Liver (tissue), 8 donors: ENCODE measurements at regions not wholly inside any gene's neighbourhood (a gene's known extent, or its start where the extent isn't known, plus 50 kb on each side); places are given as distances from the start of the nearest gene placed in this dataset.

Source experiments
- DNase-seq: peaks from one replicate; pipeline ENCODE4 v3.0.0-alpha.2; 2017; ENCODE audit warnings: low spot score
- H3K27ac ChIP-seq, 2 donors: one replicate each; pipeline ENCODE4 v1.7.0; 2013; ENCODE audit warnings: inconsistent platforms in 2 of 2, low read length in 2 of 2, control low read depth in 1 of 2, low read depth in 1 of 2, mild to moderate bottlenecking in 1 of 2
- H3K27me3 ChIP-seq, 4 donors: one replicate each; pipeline versions ENCODE4 v1.6.1 to v1.7.0; 2013; ENCODE audit warnings: low read length in 3 of 4, inconsistent platforms in 1 of 4, mild to moderate bottlenecking in 1 of 4, moderate library complexity in 1 of 4; ENCODE audit not compliant: control insufficient read depth in 4 of 4, insufficient read depth in 4 of 4
- H3K36me3 ChIP-seq, 4 donors: one replicate each; pipeline versions ENCODE4 v1.6.1 to v1.7.0; 2013; ENCODE audit warnings: low read length in 3 of 4, mild to moderate bottlenecking in 3 of 4, low read depth in 1 of 4, moderate library complexity in 1 of 4; ENCODE audit not compliant: control insufficient read depth in 4 of 4, insufficient read depth in 3 of 4
- H3K4me1 ChIP-seq, 4 donors: one replicate each; pipeline versions ENCODE4 v1.6.1 to v1.7.0; 2013; ENCODE audit warnings: low read length in 3 of 4, mild to moderate bottlenecking in 3 of 4, moderate library complexity in 1 of 4; ENCODE audit not compliant: control insufficient read depth in 4 of 4, insufficient read depth in 4 of 4
- H3K4me3 ChIP-seq, 3 donors: one replicate each; pipeline versions ENCODE4 v1.6.1 to v1.7.0; 2013; ENCODE audit warnings: low read length in 3 of 3, control low read depth in 1 of 3, low read depth in 1 of 3, mild to moderate bottlenecking in 1 of 3
- H3K9ac ChIP-seq, 2 donors: one replicate each; pipeline ENCODE4 v1.7.0; 2013; ENCODE audit warnings: low read length in 2 of 2, mild to moderate bottlenecking in 2 of 2, moderate library complexity in 2 of 2, control low read depth in 1 of 2, low read depth in 1 of 2
- H3K9me3 ChIP-seq, 4 donors: one replicate each; pipeline versions ENCODE4 v1.6.1 to v1.7.0; 2013; ENCODE audit warnings: low read length in 3 of 4; ENCODE audit not compliant: control insufficient read depth in 4 of 4
- ATF3 ChIP-seq: IDR thresholded peaks from 2 replicates; pipeline ENCODE4 v1.6.1; 2016; ENCODE audit warnings: antibody characterized with exemption
- CTCF ChIP-seq: fragments of 150-350 bp; IDR thresholded peaks from 2 replicates; pipeline ENCODE4 v1.5.1; 2017; ENCODE audit warnings: improper control_type of control experiment, low read depth, low read length; ENCODE audit not compliant: missing input control
- EGR1 ChIP-seq, 2 donors: IDR thresholded peaks; 2 replicates each; pipeline ENCODE4 v1.6.1; 2016 to 2018; ENCODE audit warnings: antibody characterized with exemption in 2 of 2, low read depth in 2 of 2
- FOXA1 ChIP-seq: IDR thresholded peaks from 2 replicates; pipeline ENCODE4 v1.6.1; 2016; ENCODE audit warnings: antibody characterized with exemption
- FOXA2 ChIP-seq: IDR thresholded peaks from 2 replicates; pipeline ENCODE4 v1.6.1; 2016; ENCODE audit warnings: antibody characterized with exemption
- GABPA ChIP-seq, 2 donors: IDR thresholded peaks in 1 of 2; conservative IDR thresholded peaks in 1 of 2; 2 replicates each; pipeline ENCODE4 v1.6.1; 2016; ENCODE audit warnings: antibody characterized with exemption in 2 of 2, mild to moderate bottlenecking in 1 of 2, moderate library complexity in 1 of 2
- HNF4A ChIP-seq, 2 donors: conservative IDR thresholded peaks; 2 replicates each; pipeline ENCODE4 v1.6.1; 2016; ENCODE audit warnings: antibody characterized with exemption in 2 of 2, mild to moderate bottlenecking in 2 of 2
- HNF4G ChIP-seq: IDR thresholded peaks from 2 replicates; pipeline ENCODE4 v1.6.1; 2016; ENCODE audit warnings: antibody characterized with exemption
- JUND ChIP-seq, 2 donors: IDR thresholded peaks; 2 replicates each; pipeline ENCODE4 v1.6.1; 2016; ENCODE audit warnings: antibody characterized with exemption in 2 of 2
- MAX ChIP-seq: IDR thresholded peaks from 2 replicates; pipeline ENCODE4 v1.6.1; 2016; ENCODE audit warnings: antibody characterized with exemption
- NR2F2 ChIP-seq: IDR thresholded peaks from 2 replicates; pipeline ENCODE4 v1.6.1; 2016; ENCODE audit warnings: antibody characterized with exemption
- RAD21 ChIP-seq, 2 donors: IDR thresholded peaks; 2 replicates each; pipeline ENCODE4 v1.6.1; 2016; ENCODE audit warnings: antibody characterized with exemption in 2 of 2, mild to moderate bottlenecking in 2 of 2
- REST ChIP-seq: IDR thresholded peaks from 2 replicates; pipeline ENCODE4 v1.6.1; 2016; ENCODE audit warnings: antibody characterized with exemption, mild to moderate bottlenecking
- RXRA ChIP-seq, 2 donors: IDR thresholded peaks; 2 replicates each; pipeline ENCODE4 v1.6.1; 2017 to 2018; ENCODE audit warnings: antibody characterized with exemption in 2 of 2, mild to moderate bottlenecking in 1 of 2
- SP1 ChIP-seq: IDR thresholded peaks from 2 replicates; pipeline ENCODE4 v1.6.1; 2018; ENCODE audit warnings: antibody characterized with exemption, mild to moderate bottlenecking
- TAF1 ChIP-seq: conservative IDR thresholded peaks from 2 replicates; pipeline ENCODE4 v1.6.1; 2016; ENCODE audit warnings: antibody characterized with exemption, mild to moderate bottlenecking
- YY1 ChIP-seq: IDR thresholded peaks from 2 replicates; pipeline ENCODE4 v1.6.1; 2016; ENCODE audit warnings: antibody characterized with exemption, mild to moderate bottlenecking
- WGBS: extraction: QIAGEN DNeasy Blood & Tissue Kit; methylation state at CpG from one replicate; pipeline ENCODE4 v1.1.7; 2013; 5-methylcytosine and 5-hydroxymethylcytosine counted together
- TF ChIP-seq, protein P1 (sequence below): IDR thresholded peaks from 2 replicates; pipeline ENCODE4 v1.6.1; 2016; ENCODE audit warnings: antibody characterized with exemption
- donor health status: healthy.
- donor health status: healthy.
- donor health status: healthy.
- donor health status: healthy.
- donor health status: healthy.

GRCh38 chr3:94453864-94454263 is 391.0 kb downstream of the NSUN3 start:
- Histone ChIP-seq H3K4me1 (no peaks in the 10 kb centered on the region), H3K9me3 (peaks cover 0 to 3% (median 0%) of the 10 kb centered on the region in 4 donors), H3K36me3 (no peaks in the 10 kb centered on the region), H3K27me3 (no peaks in the 10 kb centered on the region), H3K4me3 (no peak overlapping the region), H3K9ac (no peak overlapping the region), H3K27ac (no peak overlapping the region)
- 90% methylated on average over 1 of the region's 1 CpG for WGBS
- no peak for TF ChIP-seq EGR1 (IDR thresholded peaks at IDR 0.05; ENCODE audit: low read depth in 2 of 2)
- TF ChIP-seq, protein P1, sequence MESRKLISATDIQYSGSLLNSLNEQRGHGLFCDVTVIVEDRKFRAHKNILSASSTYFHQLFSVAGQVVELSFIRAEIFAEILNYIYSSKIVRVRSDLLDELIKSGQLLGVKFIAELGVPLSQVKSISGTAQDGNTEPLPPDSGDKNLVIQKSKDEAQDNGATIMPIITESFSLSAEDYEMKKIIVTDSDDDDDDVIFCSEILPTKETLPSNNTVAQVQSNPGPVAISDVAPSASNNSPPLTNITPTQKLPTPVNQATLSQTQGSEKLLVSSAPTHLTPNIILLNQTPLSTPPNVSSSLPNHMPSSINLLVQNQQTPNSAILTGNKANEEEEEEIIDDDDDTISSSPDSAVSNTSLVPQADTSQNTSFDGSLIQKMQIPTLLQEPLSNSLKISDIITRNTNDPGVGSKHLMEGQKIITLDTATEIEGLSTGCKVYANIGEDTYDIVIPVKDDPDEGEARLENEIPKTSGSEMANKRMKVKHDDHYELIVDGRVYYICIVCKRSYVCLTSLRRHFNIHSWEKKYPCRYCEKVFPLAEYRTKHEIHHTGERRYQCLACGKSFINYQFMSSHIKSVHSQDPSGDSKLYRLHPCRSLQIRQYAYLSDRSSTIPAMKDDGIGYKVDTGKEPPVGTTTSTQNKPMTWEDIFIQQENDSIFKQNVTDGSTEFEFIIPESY: no peak
- DNase-seq: no peak

DNA sequence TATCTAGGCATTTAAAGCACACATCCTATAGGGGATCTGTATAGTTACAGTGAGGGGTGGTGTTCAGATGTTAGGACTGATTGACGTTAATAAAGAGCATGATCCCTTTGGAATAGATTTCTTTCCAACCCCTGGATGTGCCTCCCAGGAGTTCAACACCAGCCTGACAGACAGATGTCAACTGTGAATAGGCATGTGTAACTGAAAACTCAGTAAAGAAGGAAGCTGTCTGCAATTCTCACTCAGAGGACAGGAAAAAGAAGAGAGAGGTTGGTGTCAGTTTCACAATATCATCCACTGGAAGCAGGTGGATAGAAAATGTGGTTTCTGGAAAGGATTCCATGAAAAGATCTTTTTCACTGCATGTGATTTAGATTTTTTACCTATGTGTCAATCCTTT is 396.3 kb downstream of the NSUN3 start:
- 67% methylated on average over 1 of the region's 1 CpG for WGBS

More for the DNA sequence above, 396.3 kb downstream of the NSUN3 start:
- Histone ChIP-seq H3K36me3 (no peaks in the 10 kb centered on the region), H3K27ac (no peak overlapping the region), H3K4me3 (no peak overlapping the region), H3K4me1 (no peaks in the 10 kb centered on the region), H3K9me3 (no peaks in the 10 kb centered on the region), H3K27me3 (no peaks in the 10 kb centered on the region), H3K9ac (no peak overlapping the region)
- TF ChIP-seq RAD21 (IDR thresholded peaks at IDR 0.05): no peak
- TF ChIP-seq REST: no peak
- TF ChIP-seq, protein P1: no peak
- TF ChIP-seq GABPA (IDR thresholded peaks at IDR 0.05 in 1 of 2, conservative IDR thresholded peaks at IDR 0.05 in 1 of 2): no peak
- no peak for TF ChIP-seq HNF4A (conservative IDR thresholded peaks at IDR 0.05)
- no peak for TF ChIP-seq MAX
- TF ChIP-seq RXRA (IDR thresholded peaks at IDR 0.05): no peak
- no peak for TF ChIP-seq JUND (IDR thresholded peaks at IDR 0.05)
- TF ChIP-seq CTCF: no peak
- no peak for TF ChIP-seq YY1
- no peak for TF ChIP-seq HNF4G
- TF ChIP-seq FOXA2: no peak
- no peak for TF ChIP-seq ATF3
- no peak for TF ChIP-seq NR2F2
- no peak for TF ChIP-seq TAF1
- TF ChIP-seq FOXA1: no peak
- no peak for TF ChIP-seq SP1
- TF ChIP-seq EGR1 (IDR thresholded peaks at IDR 0.05; ENCODE audit: low read depth in 2 of 2): no peak
- DNase-seq: no peak
